Vagina (tissue), 2 donors: ENCODE measurements at regions not wholly inside any gene's neighbourhood (a gene's known extent, or its start where the extent isn't known, plus 50 kb on each side); places are given as distances from the start of the nearest gene placed in this dataset.

Experiments used
- POLR2A ChIP-seq, 2 donors: fragments of 450-650 bp; IDR thresholded peaks; one replicate each; pipeline ENCODE4 v1.6.1; 2017; ENCODE audit warnings: antibody characterized with exemption in 2 of 2, mild to moderate bottlenecking in 2 of 2, moderate library complexity in 2 of 2
- TF ChIP-seq, protein P1 (sequence below), 3 experiments: fragments of 450-650 bp in 2 of 3; fragments of 200-600 bp in 1 of 3; sonication (generic) in 1 of 3; IDR thresholded peaks; one replicate each; pipeline ENCODE4 v1.5.1; 2017 to 2019; ENCODE audit warnings: antibody characterized with exemption in 3 of 3, mild to moderate bottlenecking in 2 of 3, moderate library complexity in 2 of 3

- TF ChIP-seq, protein P1, sequence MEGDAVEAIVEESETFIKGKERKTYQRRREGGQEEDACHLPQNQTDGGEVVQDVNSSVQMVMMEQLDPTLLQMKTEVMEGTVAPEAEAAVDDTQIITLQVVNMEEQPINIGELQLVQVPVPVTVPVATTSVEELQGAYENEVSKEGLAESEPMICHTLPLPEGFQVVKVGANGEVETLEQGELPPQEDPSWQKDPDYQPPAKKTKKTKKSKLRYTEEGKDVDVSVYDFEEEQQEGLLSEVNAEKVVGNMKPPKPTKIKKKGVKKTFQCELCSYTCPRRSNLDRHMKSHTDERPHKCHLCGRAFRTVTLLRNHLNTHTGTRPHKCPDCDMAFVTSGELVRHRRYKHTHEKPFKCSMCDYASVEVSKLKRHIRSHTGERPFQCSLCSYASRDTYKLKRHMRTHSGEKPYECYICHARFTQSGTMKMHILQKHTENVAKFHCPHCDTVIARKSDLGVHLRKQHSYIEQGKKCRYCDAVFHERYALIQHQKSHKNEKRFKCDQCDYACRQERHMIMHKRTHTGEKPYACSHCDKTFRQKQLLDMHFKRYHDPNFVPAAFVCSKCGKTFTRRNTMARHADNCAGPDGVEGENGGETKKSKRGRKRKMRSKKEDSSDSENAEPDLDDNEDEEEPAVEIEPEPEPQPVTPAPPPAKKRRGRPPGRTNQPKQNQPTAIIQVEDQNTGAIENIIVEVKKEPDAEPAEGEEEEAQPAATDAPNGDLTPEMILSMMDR (IDR thresholded peaks at IDR 0.05) = no peak
- no peak for TF ChIP-seq POLR2A (IDR thresholded peaks at IDR 0.05)
These were observed 421.5 kb downstream of the ZNF521 start for GRCh38 chr18:24930478-24930877.
